Endothelial cell of umbilical vein (primary cell): ENCODE measurements at regions not wholly inside any gene's neighbourhood (a gene's known extent, or its start where the extent isn't known, plus 50 kb on each side); places are given as distances from the start of the nearest gene placed in this dataset.

Source experiments
- BruUV-seq: library from RNA; stranded (reverse); fragments of 400-500 nt; replicated peaks from 2 replicates; lab custom pipeline; 2021; lab: Mats Ljungman, UMichigan
- CTCF ChIA-PET: fragments of 300-600, 350-600 bp; sonication (Branson Sonifier 250); formaldehyde crosslinking; loops from one replicate; lab custom pipeline; 2021; ENCODE audit warnings: antibody characterized with exemption, inconsistent platforms; lab: Charles Lee
- POLR2A ChIA-PET: fragments of 300-600, 350-600 bp; sonication (Branson Sonifier 250); formaldehyde crosslinking; loops from one replicate; lab custom pipeline; 2021; ENCODE audit warnings: antibody characterized with exemption, inconsistent platforms; lab: Charles Lee
- DNase-seq: peaks from one replicate; pipeline ENCODE4 v3.0.0-alpha.2; 2011; ENCODE audit warnings: low read depth, low spot score
- FAIRE-seq: peaks from 2 replicates; lab custom pipeline; 2011; peaks lifted over from hg19 to GRCh38; lab: Jason Lieb, UNC
- H2AFZ ChIP-seq: 2 replicates; pipeline ENCODE4 v1.6.0; 2012; ENCODE audit warnings: low read depth, low read length, control low read depth, inconsistent platforms
- H3K27ac ChIP-seq: 2 replicates; pipeline ENCODE4 v1.5.1; 2011; ENCODE audit warnings: low read depth, mild to moderate bottlenecking, control low read depth, low read length, moderate library complexity; ENCODE audit not compliant: insufficient read depth
- H3K27me3 ChIP-seq, 2 experiments: 2 replicates each; pipeline versions ENCODE4 v1.6.0 to v1.6.1; 2011; ENCODE audit warnings: low read length in 2 of 2, mixed read lengths in 1 of 2; ENCODE audit not compliant: control insufficient read depth in 2 of 2, insufficient read depth in 2 of 2
- H3K36me3 ChIP-seq, 2 experiments: 2 replicates in 1 of 2; 3 replicates in 1 of 2; pipeline ENCODE4 v1.5.1; 2011; ENCODE audit warnings: low read length in 2 of 2, mild to moderate bottlenecking in 1 of 2, moderate library complexity in 1 of 2; ENCODE audit not compliant: control insufficient read depth in 2 of 2, insufficient read depth in 2 of 2; ENCODE audit errors: extremely low read depth in 1 of 2
- H3K4me1 ChIP-seq: 3 replicates; pipeline ENCODE4 v1.5.1; 2011; ENCODE audit warnings: mild to moderate bottlenecking, low read length; ENCODE audit not compliant: control insufficient read depth, insufficient read depth; ENCODE audit errors: extremely low read depth
- H3K4me2 ChIP-seq: 2 replicates; pipeline ENCODE4 v1.6.1; 2011; ENCODE audit warnings: low read length, control low read depth, mixed read lengths; ENCODE audit not compliant: insufficient read depth
- H3K4me3 ChIP-seq, 3 experiments: fragments of 200-600 bp in 1 of 3; sonication (generic), shearing (Covaris generic) in 1 of 3; replicated peaks in 1 of 3; 2 replicates each; pipeline ENCODE4 v1.5.1; 2011 to 2016; ENCODE audit warnings: control low read depth in 3 of 3, low read length in 3 of 3, mild to moderate bottlenecking in 2 of 3, inconsistent platforms in 1 of 3, low read depth in 1 of 3, moderate library complexity in 1 of 3; ENCODE audit not compliant: insufficient read depth in 1 of 3
- H3K79me2 ChIP-seq: 2 replicates; pipeline ENCODE4 v1.6.0; 2012; ENCODE audit warnings: low read length, inconsistent platforms; ENCODE audit not compliant: control insufficient read depth, insufficient read depth
- H3K9ac ChIP-seq: replicated peaks from 2 replicates; pipeline ENCODE3; 2011; ENCODE audit warnings: low read length, control low read depth; ENCODE audit not compliant: insufficient read depth; ENCODE audit errors: extremely low read depth
- H3K9me1 ChIP-seq: replicated peaks from 3 replicates; pipeline ENCODE4 v1.6.0; 2011; ENCODE audit warnings: mild to moderate bottlenecking, low read length; ENCODE audit not compliant: control insufficient read depth, insufficient read depth; ENCODE audit errors: extremely low read depth
- H3K9me3 ChIP-seq: replicated peaks from 2 replicates; pipeline ENCODE4 v1.5.1; 2012; ENCODE audit warnings: low read length, inconsistent platforms; ENCODE audit not compliant: control insufficient read depth, insufficient read depth
- H4K20me1 ChIP-seq: replicated peaks from 2 replicates; pipeline ENCODE3; 2011; ENCODE audit warnings: mild to moderate bottlenecking, low read length; ENCODE audit not compliant: control insufficient read depth, insufficient read depth; ENCODE audit errors: extremely low read depth
- EZH2 ChIP-seq: IDR thresholded peaks from 2 replicates; pipeline ENCODE4 v1.6.1; 2012; ENCODE audit warnings: borderline replicate concordance, low read depth, mild to moderate bottlenecking, moderate library complexity, low read length, inconsistent platforms; ENCODE audit not compliant: severe bottlenecking
- FOS ChIP-seq: IDR thresholded peaks from 2 replicates; pipeline ENCODE4 v1.6.1; 2011; ENCODE audit warnings: mild to moderate bottlenecking, low read length, moderate library complexity, borderline replicate concordance; ENCODE audit not compliant: insufficient read depth
- GATA2 ChIP-seq: IDR thresholded peaks from 2 replicates; pipeline ENCODE4 v1.7.0; 2011; ENCODE audit warnings: low read depth, mild to moderate bottlenecking, moderate library complexity, mixed read lengths, low read length; ENCODE audit not compliant: insufficient read length, insufficient read depth
- JUN ChIP-seq: IDR thresholded peaks from 2 replicates; pipeline ENCODE4 v1.6.1; 2011; ENCODE audit warnings: borderline replicate concordance, low read depth; ENCODE audit not compliant: insufficient read length, insufficient read depth
- MYC ChIP-seq: IDR thresholded peaks from one replicate; pipeline ENCODE4 v1.6.1; 2011; ENCODE audit warnings: mild to moderate bottlenecking, low read depth, low read length
- POLR2A ChIP-seq: IDR thresholded peaks from 2 replicates; pipeline ENCODE4 v1.6.1; 2012; ENCODE audit warnings: low read depth, mild to moderate bottlenecking, control low read depth, low read length
- POLR2AphosphoS5 ChIP-seq: IDR thresholded peaks from 2 replicates; pipeline ENCODE4 v1.6.1; 2012; ENCODE audit warnings: low read depth, mild to moderate bottlenecking, control low read depth, low read length, moderate library complexity; ENCODE audit not compliant: insufficient read depth
- dilution Hi-C: fragments of 300-500 bp; cut with MboI; formaldehyde crosslinking; loops from one replicate; pipeline ENCODE4 v1.15.0; 2019; ENCODE audit warnings: low sequenced_read_pairs; ENCODE audit not compliant: extremely low pct_ligation_motif_present
- intact Hi-C: fragments of 100-400 bp; cut with micrococcal nuclease; formaldehyde crosslinking; loops from one replicate; pipeline ENCODE4 v1.10.0; 2022
- TF ChIP-seq, protein P1 (sequence below): IDR thresholded peaks from 2 replicates; pipeline ENCODE4 v1.6.1; 2011; ENCODE audit not compliant: insufficient read depth, insufficient read length
- TF ChIP-seq, protein P2 (sequence below), 2 donors: IDR thresholded peaks; 1 replicate in 1 of 2; 2 replicates in 1 of 2; pipeline ENCODE4 v1.5.1; 2011; ENCODE audit warnings: low read length in 2 of 2, mild to moderate bottlenecking in 2 of 2, moderate library complexity in 2 of 2, control low read depth in 1 of 2, inconsistent platforms in 1 of 2, low read depth in 1 of 2; ENCODE audit not compliant: insufficient read depth in 1 of 2; ENCODE audit errors: extremely low read depth in 1 of 2

DNA sequence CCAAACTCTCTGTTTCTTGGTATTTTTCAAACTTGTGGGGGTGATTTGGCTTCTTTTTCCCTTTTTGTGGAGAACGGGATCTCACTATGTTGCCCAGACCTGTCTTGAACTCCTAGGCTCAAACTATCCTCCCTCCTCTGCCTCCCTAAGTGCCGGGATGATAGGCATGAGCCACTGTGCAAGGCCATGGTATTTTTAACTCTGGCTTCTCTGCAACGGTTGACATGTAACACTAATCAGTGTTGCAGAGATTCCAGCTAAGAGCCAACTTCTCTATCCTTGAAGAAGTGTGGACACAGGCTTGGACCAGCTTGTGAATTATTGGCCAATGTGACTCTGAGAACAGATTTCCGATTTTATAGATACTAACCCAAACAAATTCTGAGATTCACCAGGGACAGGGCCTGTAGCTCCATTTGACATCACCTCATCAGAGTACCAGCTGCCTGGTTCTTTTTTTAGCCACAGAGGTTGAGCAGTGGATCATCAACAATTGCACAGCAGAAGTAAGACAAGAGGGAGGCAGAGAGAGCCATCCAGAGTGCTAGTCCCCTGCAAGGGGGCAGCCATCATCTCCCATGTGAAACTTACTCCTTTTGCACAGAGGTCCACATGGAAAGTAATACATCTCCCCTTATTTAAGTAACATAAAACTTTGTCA is 98.1 kb upstream of the SYNPR start:
- Histone ChIP-seq H3K4me3 (no peak overlapping the region), H3K27ac (no peak overlapping the region), H3K9ac (no peak overlapping the region), H3K27me3 (no peaks in the 10 kb centered on the region), H3K4me1 (no peaks in the 10 kb centered on the region), H3K9me3 (no peaks in the 10 kb centered on the region), H2AFZ (no peak overlapping the region), H3K9me1 (no peaks in the 10 kb centered on the region), H3K79me2 (no peaks in the 10 kb centered on the region), H4K20me1 (no peaks in the 10 kb centered on the region), H3K36me3 (no peaks in the 10 kb centered on the region), H3K4me2 (no peak overlapping the region)
- FAIRE-seq: no peak
- no peak for DNase-seq
- dilution Hi-C loops (no loop called here), intact Hi-C loops (no loop called here)
- TF ChIP-seq POLR2AphosphoS5: no peak
- no peak for TF ChIP-seq GATA2
- TF ChIP-seq, protein P1, sequence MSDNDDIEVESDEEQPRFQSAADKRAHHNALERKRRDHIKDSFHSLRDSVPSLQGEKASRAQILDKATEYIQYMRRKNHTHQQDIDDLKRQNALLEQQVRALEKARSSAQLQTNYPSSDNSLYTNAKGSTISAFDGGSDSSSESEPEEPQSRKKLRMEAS: no peak
- no peak for TF ChIP-seq POLR2A
- TF ChIP-seq, protein P2, sequence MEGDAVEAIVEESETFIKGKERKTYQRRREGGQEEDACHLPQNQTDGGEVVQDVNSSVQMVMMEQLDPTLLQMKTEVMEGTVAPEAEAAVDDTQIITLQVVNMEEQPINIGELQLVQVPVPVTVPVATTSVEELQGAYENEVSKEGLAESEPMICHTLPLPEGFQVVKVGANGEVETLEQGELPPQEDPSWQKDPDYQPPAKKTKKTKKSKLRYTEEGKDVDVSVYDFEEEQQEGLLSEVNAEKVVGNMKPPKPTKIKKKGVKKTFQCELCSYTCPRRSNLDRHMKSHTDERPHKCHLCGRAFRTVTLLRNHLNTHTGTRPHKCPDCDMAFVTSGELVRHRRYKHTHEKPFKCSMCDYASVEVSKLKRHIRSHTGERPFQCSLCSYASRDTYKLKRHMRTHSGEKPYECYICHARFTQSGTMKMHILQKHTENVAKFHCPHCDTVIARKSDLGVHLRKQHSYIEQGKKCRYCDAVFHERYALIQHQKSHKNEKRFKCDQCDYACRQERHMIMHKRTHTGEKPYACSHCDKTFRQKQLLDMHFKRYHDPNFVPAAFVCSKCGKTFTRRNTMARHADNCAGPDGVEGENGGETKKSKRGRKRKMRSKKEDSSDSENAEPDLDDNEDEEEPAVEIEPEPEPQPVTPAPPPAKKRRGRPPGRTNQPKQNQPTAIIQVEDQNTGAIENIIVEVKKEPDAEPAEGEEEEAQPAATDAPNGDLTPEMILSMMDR (IDR thresholded peaks at IDR 0.05; ENCODE audit: extremely low read depth in 1 of 2, insufficient read depth in 1 of 2, low read depth in 1 of 2, low read length in 2 of 2): no peak
- no peak for TF ChIP-seq MYC
- TF ChIP-seq FOS: no peak
- TF ChIP-seq JUN: no peak
- TF ChIP-seq EZH2: no peak
- no TSS peak for BruUV-seq
- ChIA-PET POLR2A (no interaction called here), CTCF (no interaction called here)
